ENCODE measurements at regions not wholly inside any gene's neighbourhood (a gene's known extent, or its start where the extent isn't known, plus 50 kb on each side); places are given as distances from the start of the nearest gene placed in this dataset.

GRCh38 chr1:173117761-173118160, 67.0 kb upstream of the TNFSF18 start:
- DNase-seq = no peak
- no peak overlapping the region for H3K27ac Mint-ChIP-seq (ENCODE audit: unreplicated experiment)
- ChIA-PET POLR2A (no interaction called here), CTCF (no interaction called here)
- Histone ChIP-seq H3K4me1 (peaks cover 16% of the 10 kb centered on the region), H3K4me3 (ENCODE audit: low read depth, low read length) (no peak overlapping the region), H3K27me3 (replicated peaks; ENCODE audit: control insufficient read depth, insufficient read depth, low read length) (no peaks in the 10 kb centered on the region), H3K36me3 (ENCODE audit: control insufficient read depth, insufficient read depth, low read length) (no peaks in the 10 kb centered on the region), H3K9me3 (no peaks in the 10 kb centered on the region)
- H3K9me3 Mint-ChIP-seq (ENCODE audit: unreplicated experiment) = no peaks in the 10 kb centered on the region
- BruUV-seq (replicated peaks) = no TSS peak
- H3K27me3 Mint-ChIP-seq (ENCODE audit: insufficient read depth, unreplicated experiment) = no peaks in the 10 kb centered on the region
- intact Hi-C loops (cut with micrococcal nuclease; ENCODE audit: unreplicated experiment) = no loop called here
- H3K4me1 Mint-ChIP-seq (ENCODE audit: low read depth, unreplicated experiment) = peaks cover 13% of the 10 kb centered on the region
- no peak for TF ChIP-seq CTCF (IDR thresholded peaks at IDR 0.05; ENCODE audit: insufficient read depth in 1 of 2, low read depth in 1 of 2, low read length in 1 of 2, severe bottlenecking in 1 of 2, unreplicated experiment in 1 of 2)
- no peak overlapping the region for H3K4me3 Mint-ChIP-seq (ENCODE audit: unreplicated experiment)
- H3K36me3 Mint-ChIP-seq (ENCODE audit: insufficient read depth, unreplicated experiment) = no peaks in the 10 kb centered on the region

DNA sequence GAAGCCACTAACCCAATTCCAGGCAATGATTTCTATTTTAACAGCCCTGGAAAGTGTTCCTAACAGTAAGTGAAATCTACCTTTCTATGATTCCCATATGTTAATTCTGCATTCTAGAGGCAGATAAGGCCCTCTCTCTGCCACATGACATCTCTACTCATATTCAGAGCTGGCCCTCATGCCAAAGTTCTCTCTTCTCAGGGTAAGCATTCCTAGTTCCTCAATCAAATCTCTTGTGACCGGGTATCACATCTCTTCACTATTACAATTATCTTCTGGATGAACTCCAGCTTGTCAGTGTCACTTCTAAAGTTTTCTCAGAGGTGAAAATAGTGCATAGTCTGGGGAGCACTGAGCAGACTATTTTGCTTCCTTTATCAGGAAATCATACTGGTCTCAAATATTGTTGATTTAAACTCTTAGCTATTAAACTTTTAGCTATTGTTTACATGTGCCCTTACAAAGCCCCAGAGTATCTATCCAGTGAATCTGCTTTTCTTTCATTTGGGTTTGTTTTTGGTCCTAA, 66.4 kb upstream of the TNFSF18 start:
- Mint-ChIP-seq H3K9me3 (ENCODE audit: unreplicated experiment) (no peaks in the 10 kb centered on the region), H3K27ac (ENCODE audit: unreplicated experiment) (no peak overlapping the region), H3K27me3 (ENCODE audit: insufficient read depth, unreplicated experiment) (no peaks in the 10 kb centered on the region), H3K36me3 (ENCODE audit: insufficient read depth, unreplicated experiment) (no peaks in the 10 kb centered on the region), H3K4me1 (ENCODE audit: low read depth, unreplicated experiment) (peaks cover 7% of the 10 kb centered on the region), H3K4me3 (ENCODE audit: unreplicated experiment) (no peak overlapping the region)
- no TSS peak for BruUV-seq (replicated peaks)
- ChIA-PET CTCF (no interaction called here), POLR2A (no interaction called here)
- intact Hi-C loops (cut with micrococcal nuclease; ENCODE audit: unreplicated experiment) = no loop called here
- H3K27me3 ChIP-seq (replicated peaks; ENCODE audit: control insufficient read depth, insufficient read depth, low read length) = no peaks in the 10 kb centered on the region
- H3K4me3 ChIP-seq (ENCODE audit: low read depth, low read length) = no peak overlapping the region
- TF ChIP-seq CTCF (IDR thresholded peaks at IDR 0.05; ENCODE audit: insufficient read depth in 1 of 2, low read depth in 1 of 2, low read length in 1 of 2, severe bottlenecking in 1 of 2, unreplicated experiment in 1 of 2) = no peak
- H3K9me3 ChIP-seq = no peaks in the 10 kb centered on the region
- H3K4me1 ChIP-seq = peaks cover 10% of the 10 kb centered on the region; the same call in 1 of the 2 replicates
- no peaks in the 10 kb centered on the region for H3K36me3 ChIP-seq (ENCODE audit: control insufficient read depth, insufficient read depth, low read length)
- DNase-seq = no peak

DNA sequence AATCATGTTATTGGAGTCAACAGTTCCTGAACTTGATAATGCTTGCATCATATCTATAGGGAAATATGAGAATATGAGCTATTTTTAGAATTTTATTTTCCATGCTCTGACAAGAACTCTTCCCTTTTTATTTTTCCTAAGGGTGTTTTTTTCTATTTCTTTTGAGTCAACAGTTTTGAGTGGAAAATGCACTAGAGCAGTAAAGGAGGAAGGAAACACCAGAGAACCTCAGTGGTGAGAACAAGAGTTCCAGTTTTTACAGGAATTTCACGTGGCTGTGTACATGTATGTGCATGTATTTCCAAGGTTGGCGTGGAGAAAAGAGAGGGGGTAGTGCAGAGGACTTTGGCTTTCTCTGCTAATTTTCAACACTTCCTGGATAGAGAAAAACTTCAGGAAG, 63.6 kb upstream of the TNFSF18 start:
- no peaks in the 10 kb centered on the region for H3K27me3 Mint-ChIP-seq (ENCODE audit: insufficient read depth, unreplicated experiment)
- POLR2A ChIA-PET = no interaction called here

More for the DNA sequence above, 63.6 kb upstream of the TNFSF18 start:
- no TSS peak for BruUV-seq (replicated peaks)
- H3K4me1 Mint-ChIP-seq (ENCODE audit: low read depth, unreplicated experiment) = peaks cover 5% of the 10 kb centered on the region
- H3K9me3 Mint-ChIP-seq (ENCODE audit: unreplicated experiment) = peaks cover 10% of the 10 kb centered on the region
- no peak for DNase-seq
- Histone ChIP-seq H3K4me3 (ENCODE audit: low read depth, low read length) (no peak overlapping the region), H3K36me3 (ENCODE audit: control insufficient read depth, insufficient read depth, low read length) (no peaks in the 10 kb centered on the region), H3K4me1 (0 out of 2 replicates have a peak, but pooled peaks cover 4% of the 10 kb centered on the region), H3K9me3 (peaks cover 3% of the 10 kb centered on the region; the same call in 1 of the 2 replicates), H3K27me3 (replicated peaks; ENCODE audit: control insufficient read depth, insufficient read depth, low read length) (no peaks in the 10 kb centered on the region)
- no peak for TF ChIP-seq CTCF (IDR thresholded peaks at IDR 0.05; ENCODE audit: insufficient read depth in 1 of 2, low read depth in 1 of 2, low read length in 1 of 2, severe bottlenecking in 1 of 2, unreplicated experiment in 1 of 2)
- CTCF ChIA-PET = interaction anchor here (1.3 kb wide), 1 partner anchor 9 kb away, joined by 3 read pairs; no protein-coding TSS in a partner anchor
- no peak overlapping the region for H3K27ac Mint-ChIP-seq (ENCODE audit: unreplicated experiment)
- intact Hi-C loops (cut with micrococcal nuclease; ENCODE audit: unreplicated experiment) = no loop called here
- no peak overlapping the region for H3K4me3 Mint-ChIP-seq (ENCODE audit: unreplicated experiment)
- H3K36me3 Mint-ChIP-seq (ENCODE audit: insufficient read depth, unreplicated experiment) = no peaks in the 10 kb centered on the region

Data from Caco-2 (cell line).